ENCODE measurements at regions not wholly inside any gene's neighbourhood (a gene's known extent, or its start where the extent isn't known, plus 50 kb on each side); places are given as distances from the start of the nearest gene placed in this dataset.

DNA sequence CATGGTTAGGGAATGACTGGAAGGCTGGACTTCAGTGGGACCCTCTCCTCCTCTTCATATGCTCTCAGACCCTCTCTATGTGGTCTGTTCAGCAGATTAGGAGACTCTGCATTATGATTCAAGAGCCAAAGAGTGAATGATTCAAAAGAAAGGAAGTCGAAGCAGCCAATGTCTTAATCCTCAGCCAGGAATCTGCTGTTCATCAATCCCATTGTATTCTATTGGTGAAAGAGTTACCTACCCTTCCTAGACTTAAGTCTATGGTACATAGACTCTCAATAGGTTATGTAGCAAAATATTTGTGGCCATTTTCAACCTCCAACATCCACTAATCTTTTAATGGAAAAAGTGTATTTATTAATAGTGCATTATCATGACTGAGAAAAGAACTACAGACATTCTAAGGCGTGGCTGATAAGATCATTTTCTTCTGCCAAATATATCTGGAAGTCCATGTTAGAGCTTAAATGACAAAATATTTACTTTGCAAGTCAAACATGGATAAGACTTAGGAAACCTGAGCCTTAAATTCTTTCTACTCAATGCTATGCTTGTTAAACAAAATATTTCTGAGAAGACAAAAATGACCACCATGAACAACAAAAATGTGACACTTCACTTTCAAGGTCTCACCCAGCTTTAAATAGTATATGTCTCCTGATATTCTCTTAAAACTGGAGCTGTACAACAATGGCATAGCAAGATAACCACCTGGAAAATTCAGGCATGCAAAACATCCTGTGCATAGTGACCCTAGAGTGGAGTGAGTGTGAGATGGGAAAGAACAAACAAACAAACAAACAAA lies 1100.6 kb downstream of the GALC start:
- DNase-seq, result no peak
- H3K27me3 Mint-ChIP-seq, result no peaks in the 10 kb centered on the region
- no peak overlapping the region for H3K4me3 Mint-ChIP-seq
- peaks cover 7% of the 10 kb centered on the region for H3K9me3 Mint-ChIP-seq (ENCODE audit: low read depth)
- ATAC-seq, result no peak
- no peaks in the 10 kb centered on the region for H3K36me3 Mint-ChIP-seq (ENCODE audit: low read depth)
- POLR2A ChIA-PET, result no interaction called here
- H3K4me1 Mint-ChIP-seq, result no peaks in the 10 kb centered on the region
- intact Hi-C loops (cut with DNase I, micrococcal nuclease), result no loop called here
- CTCF ChIA-PET, result no interaction called here
- H3K27ac Mint-ChIP-seq, result no peak overlapping the region

DNA sequence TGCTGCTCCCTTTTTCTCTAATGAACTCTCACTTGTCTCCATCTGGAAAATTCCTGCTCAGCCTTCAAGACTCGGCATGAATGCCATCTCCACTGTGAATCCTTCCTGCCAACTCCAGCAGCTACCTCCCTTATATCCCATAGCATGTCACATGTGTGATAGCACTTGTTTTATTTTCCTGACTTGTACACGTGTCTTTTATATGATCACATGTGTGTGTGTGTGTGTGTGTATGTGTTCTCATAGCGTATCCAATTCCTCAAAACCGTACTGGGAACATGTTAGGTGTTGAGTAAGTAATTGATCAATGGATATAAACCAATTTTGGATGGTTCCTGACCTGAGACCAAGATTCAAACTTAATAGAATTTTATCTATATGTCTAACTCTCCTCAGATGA lies 1107.7 kb downstream of the GALC start:
- H3K4me1 Mint-ChIP-seq, result no peaks in the 10 kb centered on the region
- no peak overlapping the region for H3K27ac Mint-ChIP-seq
- ATAC-seq, result no peak
- H3K4me3 Mint-ChIP-seq, result no peak overlapping the region
- H3K36me3 Mint-ChIP-seq (ENCODE audit: low read depth), result no peaks in the 10 kb centered on the region
- CTCF ChIA-PET, result no interaction called here
- no peak for DNase-seq
- intact Hi-C loops (cut with DNase I, micrococcal nuclease), result no loop called here
- POLR2A ChIA-PET, result no interaction called here
- no peaks in the 10 kb centered on the region for H3K27me3 Mint-ChIP-seq
- peaks cover 16% of the 10 kb centered on the region for H3K9me3 Mint-ChIP-seq (ENCODE audit: low read depth)

DNA sequence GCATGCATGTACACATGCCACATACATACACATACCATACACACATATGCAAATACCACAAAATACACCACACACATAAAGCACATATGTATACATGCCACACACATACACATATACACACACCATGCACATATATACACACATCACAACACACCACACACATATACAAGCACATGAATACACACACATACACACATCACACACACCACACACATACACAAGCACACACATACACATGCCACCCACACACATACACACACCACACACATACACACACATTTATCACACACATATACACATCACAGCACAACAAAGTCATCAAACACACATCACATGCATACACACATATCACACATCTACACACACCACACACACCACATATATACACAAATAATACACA lies 1108.5 kb downstream of the GALC start:
- no peak for ATAC-seq
- H3K27me3 Mint-ChIP-seq, result no peaks in the 10 kb centered on the region
- POLR2A ChIA-PET, result no interaction called here

DNA sequence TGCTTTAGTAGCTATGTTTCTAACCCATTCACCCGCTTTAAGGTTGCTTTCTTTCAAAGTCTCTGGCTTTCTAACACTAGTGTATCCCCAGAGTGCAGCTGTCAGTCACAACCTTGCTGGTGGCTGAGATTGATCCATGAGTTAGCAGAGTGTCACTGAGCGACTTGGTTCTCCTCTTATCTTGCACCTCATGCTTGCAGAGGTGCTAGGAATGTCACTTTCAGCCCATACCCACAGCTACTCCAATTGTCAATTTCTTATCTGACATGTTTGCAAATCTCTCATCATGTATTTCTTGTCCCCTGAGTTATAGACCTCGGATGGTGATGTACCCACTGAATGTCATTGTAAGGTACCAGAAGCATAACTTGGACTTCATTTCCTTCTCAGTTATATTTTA lies 1110.2 kb downstream of the GALC start:
- intact Hi-C loops (cut with DNase I, micrococcal nuclease), result no loop called here
- POLR2A ChIA-PET, result no interaction called here
- Mint-ChIP-seq H3K4me3 (no peak overlapping the region), H3K27ac (no peak overlapping the region), H3K4me1 (no peaks in the 10 kb centered on the region), H3K9me3 (ENCODE audit: low read depth) (peaks cover 13% of the 10 kb centered on the region), H3K36me3 (ENCODE audit: low read depth) (no peaks in the 10 kb centered on the region), H3K27me3 (no peaks in the 10 kb centered on the region)
- CTCF ChIA-PET, result no interaction called here
- ATAC-seq (no peak), DNase-seq (no peak)

More for the DNA sequence above, 1108.5 kb downstream of the GALC start:
- Mint-ChIP-seq H3K36me3 (ENCODE audit: low read depth) (no peaks in the 10 kb centered on the region), H3K4me1 (no peaks in the 10 kb centered on the region), H3K27ac (no peak overlapping the region), H3K9me3 (ENCODE audit: low read depth) (peaks cover 16% of the 10 kb centered on the region), H3K4me3 (no peak overlapping the region)
- CTCF ChIA-PET, result no interaction called here
- DNase-seq, result no peak
- intact Hi-C loops (cut with DNase I, micrococcal nuclease), result no loop called here

DNA sequence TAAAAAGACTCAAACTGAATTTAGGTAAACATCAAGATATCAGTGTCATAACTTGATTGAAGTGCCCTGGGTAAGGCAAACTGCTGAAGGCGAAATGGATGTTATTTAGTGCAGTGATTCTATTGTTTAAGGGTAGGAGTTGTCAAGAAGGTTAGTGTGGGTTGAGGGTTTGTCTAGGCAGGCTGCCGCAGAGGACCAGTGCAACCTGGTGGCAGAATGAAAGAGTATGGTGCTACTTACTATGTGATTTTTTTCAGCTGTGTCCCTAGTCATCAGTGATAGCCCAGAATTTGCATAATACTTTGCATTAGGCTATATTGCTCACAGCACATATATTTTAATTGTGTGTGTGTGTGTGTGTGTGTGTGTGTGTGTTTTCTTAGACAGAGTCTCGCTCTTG lies 1127.0 kb downstream of the GALC start:
- no peaks in the 10 kb centered on the region for H3K4me1 Mint-ChIP-seq
- peaks cover 5% of the 10 kb centered on the region for H3K9me3 Mint-ChIP-seq (ENCODE audit: low read depth)
- H3K27ac Mint-ChIP-seq, result no peak overlapping the region
- CTCF ChIA-PET, result no interaction called here
- H3K4me3 Mint-ChIP-seq, result no peak overlapping the region
- intact Hi-C loops (cut with DNase I, micrococcal nuclease), result no loop called here
- no peaks in the 10 kb centered on the region for H3K27me3 Mint-ChIP-seq
- POLR2A ChIA-PET, result no interaction called here
- no peak for DNase-seq
- ATAC-seq, result no peak
- no peaks in the 10 kb centered on the region for H3K36me3 Mint-ChIP-seq (ENCODE audit: low read depth)

DNA sequence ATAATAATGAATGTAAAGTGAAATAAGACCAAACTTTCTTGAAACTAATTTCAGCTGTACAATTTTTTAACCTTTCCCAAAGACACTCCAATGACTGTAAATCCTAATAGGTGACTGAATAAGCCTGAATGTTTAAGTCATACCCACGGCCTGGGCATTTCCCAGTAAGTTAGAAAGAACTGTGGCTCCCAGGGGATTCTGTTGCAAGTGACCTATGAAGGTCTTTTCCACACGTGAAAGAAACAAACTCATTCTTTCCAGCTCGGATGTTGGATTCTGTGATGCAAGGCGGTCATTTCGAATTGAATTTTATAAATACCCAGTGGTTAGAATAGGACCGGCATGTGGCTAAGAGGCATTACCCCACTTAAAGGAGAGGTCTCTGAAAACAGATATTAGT lies 1134.4 kb downstream of the GALC start:
- Mint-ChIP-seq H3K36me3 (ENCODE audit: low read depth) (no peaks in the 10 kb centered on the region), H3K27me3 (no peaks in the 10 kb centered on the region), H3K4me3 (no peak overlapping the region), H3K9me3 (ENCODE audit: low read depth) (peaks cover 2% of the 10 kb centered on the region), H3K27ac (no peak overlapping the region), H3K4me1 (no peaks in the 10 kb centered on the region)
- no peak for DNase-seq
- no peak for ATAC-seq
- ChIA-PET POLR2A (no interaction called here), CTCF (interaction anchor here (1.3 kb wide), 1 partner anchor 12 kb away, joined by 3 read pairs; no protein-coding TSS in a partner anchor)
- intact Hi-C loops (cut with DNase I, micrococcal nuclease), result no loop called here

DNA sequence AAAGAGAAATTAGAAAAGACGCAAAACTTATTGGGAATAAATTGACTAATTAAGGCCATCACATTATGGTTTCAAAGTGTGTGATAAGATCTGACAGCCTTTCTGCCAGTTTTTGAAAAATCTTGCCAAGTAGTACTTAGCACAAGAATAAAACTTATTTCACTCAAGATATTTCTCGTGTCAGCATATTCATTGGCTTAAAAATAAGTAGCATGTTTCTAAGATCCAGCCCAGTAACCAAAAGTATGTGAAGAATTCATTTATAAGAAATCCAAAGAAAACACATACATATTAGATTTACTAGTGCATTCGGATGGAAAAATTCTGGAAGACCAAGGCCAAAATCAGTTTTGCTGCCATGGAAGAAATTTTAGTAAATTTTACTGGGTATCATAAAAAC lies 1135.0 kb downstream of the GALC start:
- H3K36me3 Mint-ChIP-seq (ENCODE audit: low read depth), result no peaks in the 10 kb centered on the region
- intact Hi-C loops (cut with DNase I, micrococcal nuclease), result no loop called here
- H3K27me3 Mint-ChIP-seq, result no peaks in the 10 kb centered on the region
- no peak for DNase-seq
- no peak overlapping the region for H3K4me3 Mint-ChIP-seq
- H3K27ac Mint-ChIP-seq, result no peak overlapping the region
- no peak for ATAC-seq
- H3K4me1 Mint-ChIP-seq, result no peaks in the 10 kb centered on the region
- POLR2A ChIA-PET, result no interaction called here
- CTCF ChIA-PET, result interaction anchor here (1.3 kb wide), 1 partner anchor 12 kb away, joined by 3 read pairs; no protein-coding TSS in a partner anchor
- H3K9me3 Mint-ChIP-seq (ENCODE audit: low read depth), result peaks cover 2% of the 10 kb centered on the region

DNA sequence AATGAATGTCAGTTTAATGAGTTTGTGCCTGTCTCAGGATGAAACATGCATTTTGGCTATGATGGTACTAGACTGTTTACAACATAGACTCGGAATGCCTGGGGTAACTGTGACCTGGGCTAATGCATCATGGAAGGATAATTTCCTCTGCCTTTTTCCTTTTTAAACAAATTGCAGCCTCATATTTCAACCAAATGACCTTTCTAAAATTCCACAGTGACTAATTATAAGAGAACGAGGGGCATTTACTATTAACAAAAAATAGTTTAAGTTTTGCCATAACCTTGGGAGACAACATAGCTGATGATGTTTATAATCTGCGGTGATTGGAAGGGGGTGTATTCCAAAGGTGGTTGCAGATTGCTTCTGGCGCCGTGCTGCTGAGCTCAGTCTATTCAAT lies 1140.5 kb downstream of the GALC start:
- POLR2A ChIA-PET, result no interaction called here
- Mint-ChIP-seq H3K4me1 (no peaks in the 10 kb centered on the region), H3K9me3 (ENCODE audit: low read depth) (peaks cover 2% of the 10 kb centered on the region), H3K4me3 (no peak overlapping the region), H3K27ac (no peak overlapping the region), H3K27me3 (no peaks in the 10 kb centered on the region), H3K36me3 (ENCODE audit: low read depth) (no peaks in the 10 kb centered on the region)
- intact Hi-C loops (cut with DNase I, micrococcal nuclease), result no loop called here
- DNase-seq (no peak), ATAC-seq (no peak)
- CTCF ChIA-PET, result interaction anchor here (1.2 kb wide), 1 partner anchor 10 kb away, joined by 3 read pairs; no protein-coding TSS in a partner anchor

DNA sequence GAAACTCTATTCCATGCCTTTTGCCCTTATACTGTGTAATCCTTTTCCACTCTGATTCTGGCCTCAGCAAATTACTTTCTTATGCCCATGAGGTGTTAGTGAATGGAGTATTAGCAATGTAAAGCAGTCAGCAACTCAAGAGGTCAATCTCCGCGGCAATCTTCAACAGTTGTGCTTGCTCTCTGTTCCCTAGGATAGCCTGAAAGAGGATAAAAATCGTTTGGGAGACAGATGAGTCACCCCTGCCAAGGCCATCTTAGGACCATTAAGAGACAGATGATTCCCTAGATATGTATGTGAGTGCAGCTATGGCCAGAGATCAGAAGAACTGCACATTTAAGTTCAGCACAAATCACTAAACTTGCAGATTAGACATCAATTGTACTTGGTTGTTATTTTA lies 1145.8 kb downstream of the GALC start:
- intact Hi-C loops (cut with DNase I, micrococcal nuclease), result no loop called here
- peaks cover 5% of the 10 kb centered on the region for H3K9me3 Mint-ChIP-seq (ENCODE audit: low read depth)
- DNase-seq, result no peak
- no peaks in the 10 kb centered on the region for H3K27me3 Mint-ChIP-seq
- no peak overlapping the region for H3K4me3 Mint-ChIP-seq
- CTCF ChIA-PET, result interaction anchor here (1.2 kb wide), 1 partner anchor 12 kb away, joined by 3 read pairs; no protein-coding TSS in a partner anchor
- H3K27ac Mint-ChIP-seq, result no peak overlapping the region
- no peaks in the 10 kb centered on the region for H3K4me1 Mint-ChIP-seq
- POLR2A ChIA-PET, result no interaction called here
- H3K36me3 Mint-ChIP-seq (ENCODE audit: low read depth), result no peaks in the 10 kb centered on the region
- ATAC-seq, result no peak

DNA sequence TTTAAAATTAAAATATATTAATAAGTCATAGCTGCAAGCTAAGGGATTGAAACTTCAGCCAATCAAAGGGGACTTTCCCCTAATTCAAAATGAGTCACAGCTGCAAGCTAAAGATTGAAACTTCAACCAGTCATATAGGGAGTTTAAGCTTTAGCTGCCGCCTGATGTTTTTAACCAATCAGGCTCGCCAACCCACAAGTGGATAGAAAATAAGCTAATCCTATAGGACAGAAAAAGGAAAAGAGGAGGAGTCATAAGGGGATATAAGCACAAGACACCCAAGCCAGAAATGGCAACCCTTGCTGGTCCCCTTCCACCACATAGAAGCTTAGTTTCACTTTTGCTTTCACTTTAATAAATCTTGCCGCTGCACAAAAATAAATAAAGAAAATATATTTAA lies 1154.6 kb downstream of the GALC start:
- CTCF ChIA-PET, result interaction anchor here (1.0 kb wide), 1 partner anchor 10 kb away, joined by 5 read pairs; no protein-coding TSS in a partner anchor
- no peaks in the 10 kb centered on the region for H3K27me3 Mint-ChIP-seq
- H3K36me3 Mint-ChIP-seq (ENCODE audit: low read depth), result no peaks in the 10 kb centered on the region
- intact Hi-C loops (cut with DNase I, micrococcal nuclease), result no loop called here
- peak; percentile 72 for ATAC-seq
- peaks cover 8% of the 10 kb centered on the region for H3K9me3 Mint-ChIP-seq (ENCODE audit: low read depth)
- peak; percentile 37 for DNase-seq
- no peaks in the 10 kb centered on the region for H3K4me1 Mint-ChIP-seq
- POLR2A ChIA-PET, result no interaction called here
- no peak overlapping the region for H3K27ac Mint-ChIP-seq
- H3K4me3 Mint-ChIP-seq, result no peak overlapping the region

DNA sequence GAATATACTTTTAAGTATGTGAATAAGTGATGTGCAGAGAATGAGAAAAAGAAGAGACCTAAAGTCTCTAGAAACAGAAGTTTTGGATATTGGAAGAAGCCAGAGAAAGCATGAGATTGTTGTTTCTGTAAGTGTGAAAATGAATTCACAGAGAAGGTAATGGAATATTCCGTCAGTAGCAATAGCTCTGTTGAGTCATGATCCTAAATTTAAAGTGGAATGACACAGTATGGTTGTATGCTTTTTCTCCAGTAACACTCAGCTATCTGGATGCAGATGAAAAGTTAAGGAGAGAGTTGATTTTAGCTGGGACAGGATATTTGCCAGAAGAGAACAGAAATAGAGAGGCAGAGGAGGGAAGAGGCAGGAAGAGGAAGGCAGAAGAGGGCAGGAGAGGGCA lies 1166.3 kb downstream of the GALC start:
- H3K36me3 Mint-ChIP-seq (ENCODE audit: low read depth), result no peaks in the 10 kb centered on the region
- H3K9me3 Mint-ChIP-seq (ENCODE audit: low read depth), result peaks cover 7% of the 10 kb centered on the region
- no peak overlapping the region for H3K4me3 Mint-ChIP-seq
- intact Hi-C loops (cut with DNase I, micrococcal nuclease), result no loop called here
- POLR2A ChIA-PET, result no interaction called here
- H3K4me1 Mint-ChIP-seq, result no peaks in the 10 kb centered on the region
- CTCF ChIA-PET, result no interaction called here
- H3K27me3 Mint-ChIP-seq, result no peaks in the 10 kb centered on the region
- no peak overlapping the region for H3K27ac Mint-ChIP-seq
- ATAC-seq (no peak), DNase-seq (no peak)

DNA sequence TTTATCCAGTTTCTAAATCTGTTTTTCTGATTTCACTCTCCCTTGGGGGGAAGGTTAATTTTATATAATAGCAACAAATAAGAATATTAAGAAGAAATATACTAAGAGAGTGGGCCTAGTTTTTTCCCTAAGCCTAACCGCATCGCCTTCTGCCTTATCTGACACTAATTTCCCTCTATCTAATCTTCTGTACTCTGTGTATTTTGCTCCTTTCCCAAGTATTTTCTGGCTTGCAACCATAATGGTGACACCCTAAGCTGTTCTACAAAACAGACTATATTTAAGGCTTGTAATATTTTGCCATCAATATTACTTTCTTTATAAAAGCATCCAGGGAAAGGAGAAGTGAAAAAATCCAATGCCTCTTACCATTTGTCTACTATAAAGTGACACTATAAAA lies 1168.8 kb downstream of the GALC start:
- no peak overlapping the region for H3K4me3 Mint-ChIP-seq
- intact Hi-C loops (cut with DNase I, micrococcal nuclease), result no loop called here
- no peak for ATAC-seq
- H3K27me3 Mint-ChIP-seq, result no peaks in the 10 kb centered on the region
- no peaks in the 10 kb centered on the region for H3K4me1 Mint-ChIP-seq
- ChIA-PET POLR2A (no interaction called here), CTCF (no interaction called here)
- no peak for DNase-seq
- peaks cover 7% of the 10 kb centered on the region for H3K9me3 Mint-ChIP-seq (ENCODE audit: low read depth)
- H3K36me3 Mint-ChIP-seq (ENCODE audit: low read depth), result no peaks in the 10 kb centered on the region
- no peak overlapping the region for H3K27ac Mint-ChIP-seq
